IPS DF 6.9 (cell line): ENCODE measurements at regions not wholly inside any gene's neighbourhood (a gene's known extent, or its start where the extent isn't known, plus 50 kb on each side); places are given as distances from the start of the nearest gene placed in this dataset.

Source experiments
- DNase-seq: peaks from one replicate; pipeline ENCODE4 v3.0.0-alpha.2; 2013; ENCODE audit warnings: low read depth, low spot score
- H3K27ac ChIP-seq: one replicate; pipeline ENCODE4 v1.5.1; 2013; ENCODE audit warnings: low read length, control low read depth
- H3K27me3 ChIP-seq: 2 replicates; pipeline ENCODE4 v1.6.1; 2013; ENCODE audit warnings: mild to moderate bottlenecking, low read length; ENCODE audit not compliant: control insufficient read depth, insufficient read depth
- H3K36me3 ChIP-seq: 2 replicates; pipeline ENCODE4 v1.6.1; 2013; ENCODE audit warnings: low read length; ENCODE audit not compliant: control insufficient read depth, insufficient read depth
- H3K4me1 ChIP-seq: 2 replicates; pipeline ENCODE4 v1.6.1; 2013; ENCODE audit warnings: low read length; ENCODE audit not compliant: control insufficient read depth, insufficient read depth
- H3K4me3 ChIP-seq: 2 replicates; pipeline ENCODE4 v1.5.1; 2013; ENCODE audit warnings: mild to moderate bottlenecking, low read length
- H3K9me3 ChIP-seq: 2 replicates; pipeline ENCODE4 v1.6.1; 2013; ENCODE audit warnings: low read length, inconsistent platforms; ENCODE audit not compliant: control insufficient read depth, insufficient read depth
- WGBS: extraction: QIAGEN DNeasy Blood & Tissue Kit; methylation state at CpG from one replicate; pipeline ENCODE4 v1.1.7; 2013; ENCODE audit warnings: mixed read lengths, missing lambda C conversion rate; ENCODE audit not compliant: insufficient read length, insufficient coverage; 5-methylcytosine and 5-hydroxymethylcytosine counted together

- WGBS, result no CpG with 5 or more reads among the region's 5 CpGs
- no peak overlapping the region for H3K4me3 ChIP-seq
- no peaks in the 10 kb centered on the region for H3K36me3 ChIP-seq
- H3K27ac ChIP-seq, result no peak overlapping the region
- H3K9me3 ChIP-seq, result no peaks in the 10 kb centered on the region
- DNase-seq, result no peak
- no peaks in the 10 kb centered on the region for H3K27me3 ChIP-seq
- no peaks in the 10 kb centered on the region for H3K4me1 ChIP-seq
Observed at GRCh38 chr9:16331527-16331926, 538.9 kb downstream of the BNC2 start.

GRCh38 chr9:16333691-16334090 is 536.8 kb downstream of the BNC2 start:
- no CpG with 5 or more reads among the region's 7 CpGs for WGBS
- Histone ChIP-seq H3K27me3 (no peaks in the 10 kb centered on the region), H3K4me1 (no peaks in the 10 kb centered on the region), H3K9me3 (no peaks in the 10 kb centered on the region), H3K27ac (no peak overlapping the region), H3K4me3 (no peak overlapping the region), H3K36me3 (no peaks in the 10 kb centered on the region)
- no peak for DNase-seq

DNA sequence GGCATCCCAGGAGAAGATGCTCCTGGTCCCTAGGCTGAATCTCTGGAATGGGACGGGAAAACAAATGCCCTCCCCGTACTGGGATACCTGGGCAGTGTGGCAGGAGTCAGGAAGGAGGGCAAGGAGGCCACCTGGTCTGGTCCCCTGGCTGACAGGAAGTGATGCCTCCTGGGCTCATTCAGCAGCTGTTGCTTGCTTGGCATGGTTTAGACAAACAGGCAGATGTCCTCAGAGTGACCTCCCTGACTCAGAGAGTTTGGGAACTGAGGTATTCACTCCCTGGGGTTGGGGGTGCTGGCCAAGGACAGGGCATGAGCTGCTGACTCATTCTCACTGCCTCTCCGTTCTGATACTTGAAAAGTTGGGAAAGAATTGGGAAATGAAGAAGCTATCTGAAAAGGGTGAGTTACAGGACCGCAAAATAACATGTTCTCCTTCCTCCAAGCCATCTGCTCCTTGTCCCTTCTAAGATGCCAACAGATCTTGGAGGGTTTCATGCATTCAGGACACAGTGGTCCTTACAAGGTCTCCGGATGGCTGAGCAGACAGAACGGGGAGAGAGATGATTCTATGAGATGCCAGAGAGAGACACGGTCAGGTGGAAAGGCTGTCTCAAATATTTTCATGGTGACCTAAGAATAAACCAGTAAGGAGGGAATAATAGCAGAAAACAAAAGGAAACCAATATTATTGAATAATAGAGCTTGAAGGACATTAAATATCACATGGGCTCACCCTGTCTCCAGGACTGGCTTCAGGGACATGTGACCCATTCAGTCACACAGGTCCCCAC is 534.5 kb downstream of the BNC2 start:
- Histone ChIP-seq H3K27ac (no peak overlapping the region), H3K9me3 (no peaks in the 10 kb centered on the region), H3K27me3 (no peaks in the 10 kb centered on the region), H3K4me3 (no peak overlapping the region), H3K4me1 (no peaks in the 10 kb centered on the region), H3K36me3 (no peaks in the 10 kb centered on the region)
- WGBS, result no CpG with 5 or more reads among the region's 7 CpGs
- DNase-seq, result no peak

DNA sequence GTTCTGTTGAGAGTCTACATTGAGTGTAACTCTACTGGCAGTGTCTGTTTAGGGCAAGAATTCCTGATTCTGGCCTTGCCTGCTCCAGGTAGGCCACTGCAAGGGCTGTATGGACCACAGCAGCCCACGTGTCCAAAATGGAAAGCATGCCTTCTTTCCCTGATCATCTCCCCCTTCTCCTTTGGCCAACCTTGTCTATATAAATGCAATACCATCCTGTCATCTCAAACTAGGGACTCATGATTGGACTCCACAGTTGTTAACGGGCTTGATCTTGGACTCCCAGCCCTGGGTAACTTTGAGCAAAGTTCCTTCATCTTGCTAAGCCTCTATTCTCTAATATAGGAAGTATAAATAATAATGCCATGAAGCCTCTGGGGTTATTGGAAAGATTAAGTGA is 533.6 kb downstream of the BNC2 start:
- WGBS, result no CpG with 5 or more reads among the region's 2 CpGs
- Histone ChIP-seq H3K4me1 (no peaks in the 10 kb centered on the region), H3K36me3 (no peaks in the 10 kb centered on the region), H3K27ac (no peak overlapping the region), H3K9me3 (no peaks in the 10 kb centered on the region), H3K4me3 (no peak overlapping the region), H3K27me3 (no peaks in the 10 kb centered on the region)
- no peak for DNase-seq

GRCh38 chr9:16337322-16338029 is 533.0 kb downstream of the BNC2 start:
- no peak for DNase-seq
- Histone ChIP-seq H3K4me3 (no peak overlapping the region), H3K9me3 (no peaks in the 10 kb centered on the region), H3K36me3 (no peaks in the 10 kb centered on the region), H3K4me1 (no peaks in the 10 kb centered on the region), H3K27ac (no peak overlapping the region), H3K27me3 (no peaks in the 10 kb centered on the region)
- WGBS, result no CpG with 5 or more reads among the region's 5 CpGs

DNA sequence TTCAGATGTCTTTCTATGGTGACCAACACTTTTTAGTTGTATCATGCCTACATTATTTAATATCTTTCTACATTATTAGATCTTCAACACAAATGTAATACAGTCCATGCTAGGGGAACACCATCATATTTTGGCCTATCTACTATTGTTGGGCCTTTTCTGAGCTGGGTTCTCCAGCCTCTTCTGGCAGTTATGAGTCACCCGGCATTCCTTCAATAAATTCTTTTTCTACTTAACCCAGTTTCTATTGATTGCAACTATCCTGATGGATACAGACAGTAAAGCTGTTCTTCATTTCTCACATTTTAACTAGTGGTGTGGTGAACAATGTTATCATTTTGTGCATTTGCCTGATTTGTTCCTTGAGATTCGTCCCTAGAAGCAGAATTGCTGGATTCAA is 529.3 kb downstream of the BNC2 start:
- WGBS, result no CpG with 5 or more reads among the region's 2 CpGs
- DNase-seq, result no peak
- Histone ChIP-seq H3K4me1 (no peaks in the 10 kb centered on the region), H3K4me3 (no peak overlapping the region), H3K36me3 (no peaks in the 10 kb centered on the region), H3K9me3 (no peaks in the 10 kb centered on the region), H3K27ac (no peak overlapping the region), H3K27me3 (no peaks in the 10 kb centered on the region)

DNA sequence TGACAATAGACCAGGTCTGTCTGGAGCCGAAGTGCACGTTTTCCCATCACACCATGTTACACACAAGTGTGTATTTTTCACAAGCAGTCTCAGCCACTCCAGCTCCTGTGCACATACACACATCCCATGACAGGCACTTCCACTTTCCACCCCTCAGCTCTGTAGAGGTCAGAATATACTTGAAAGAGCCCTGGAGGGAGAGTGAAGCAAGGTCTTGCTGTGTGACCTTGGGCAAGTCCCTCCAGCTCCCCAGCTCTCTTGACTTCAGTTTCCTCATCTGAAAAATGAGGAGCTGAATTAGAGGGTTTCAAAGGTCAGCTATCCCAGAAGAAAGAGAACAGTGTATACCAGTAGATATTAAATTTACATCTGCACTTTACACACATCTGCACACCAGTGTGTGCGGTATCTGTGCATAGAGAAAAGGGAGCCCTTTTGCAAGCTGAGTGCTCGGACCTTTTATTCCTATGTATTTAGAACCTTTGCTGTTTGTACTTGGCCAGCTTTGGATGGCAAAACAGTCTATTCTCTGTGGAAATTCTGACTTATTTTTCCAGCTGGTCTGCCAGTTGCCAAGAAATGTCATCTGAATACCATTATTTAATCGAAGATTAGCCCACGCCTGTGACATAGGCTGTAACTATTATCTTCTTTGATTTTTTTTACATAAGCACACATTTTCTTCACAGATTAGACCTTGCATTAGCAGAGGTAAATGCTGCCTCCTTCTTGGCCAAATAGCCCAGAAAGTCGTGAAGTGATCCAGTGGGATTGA is 528.0 kb downstream of the BNC2 start:
- no peak overlapping the region for H3K27ac ChIP-seq
- no peaks in the 10 kb centered on the region for H3K9me3 ChIP-seq
- WGBS, result no CpG with 5 or more reads among the region's 7 CpGs
- no peaks in the 10 kb centered on the region for H3K4me1 ChIP-seq
- no peaks in the 10 kb centered on the region for H3K36me3 ChIP-seq
- H3K27me3 ChIP-seq, result no peaks in the 10 kb centered on the region; the same call in 1 of the 2 replicates
- DNase-seq, result no peak
- H3K4me3 ChIP-seq, result no peak overlapping the region

DNA sequence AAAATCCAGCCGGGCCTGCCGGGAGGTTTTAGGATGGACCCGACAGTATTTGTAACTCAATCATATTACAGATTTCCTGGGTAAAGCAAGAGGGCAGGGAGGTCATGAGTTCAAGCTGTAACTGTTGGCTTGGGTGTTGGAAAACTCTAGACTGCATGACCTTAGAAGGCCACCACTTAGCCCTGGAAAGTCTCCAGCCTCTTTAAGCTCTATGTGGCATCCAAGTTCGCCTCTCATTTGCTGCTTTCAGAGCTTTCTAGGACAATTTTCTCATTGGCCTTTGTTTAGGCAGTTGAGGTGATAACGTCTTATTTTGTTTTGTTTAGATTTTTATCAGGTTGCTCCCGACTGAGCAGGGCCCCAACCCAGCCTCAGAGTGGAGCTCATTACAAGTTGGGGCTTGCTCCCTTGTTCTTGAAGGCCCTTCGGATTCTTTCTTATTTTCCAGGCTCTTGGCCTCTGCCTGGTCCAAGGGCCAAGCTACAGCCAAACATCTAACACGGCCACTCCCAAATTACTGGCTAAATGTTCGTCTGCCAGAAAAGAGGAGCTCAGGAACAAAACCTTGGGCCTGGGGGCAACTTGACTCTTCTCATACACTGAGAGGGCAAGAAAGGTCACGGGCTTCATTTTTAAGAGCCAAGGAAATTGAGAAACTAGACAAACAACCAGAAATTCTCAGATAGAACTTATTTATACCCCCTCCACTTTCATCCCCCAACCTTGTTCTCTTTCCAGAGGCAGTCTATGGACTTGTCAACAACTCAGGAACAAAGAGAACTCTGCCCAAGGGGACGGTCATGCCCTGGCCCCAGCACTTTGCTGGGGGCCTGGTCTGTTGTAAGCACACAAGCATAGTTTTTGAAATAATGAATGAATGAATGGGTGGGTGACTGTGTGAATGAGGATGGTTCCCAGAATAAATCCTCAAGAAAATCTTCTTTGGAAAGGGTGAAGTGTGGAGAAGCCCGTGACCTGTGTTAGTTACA is 526.9 kb downstream of the BNC2 start:
- no CpG with 5 or more reads among the region's 12 CpGs for whole genome bisulfite sequencing
- Histone ChIP-seq H3K9me3 (no peaks in the 10 kb centered on the region), H3K27me3 (no peaks in the 10 kb centered on the region; the same call in 1 of the 2 replicates), H3K27ac (no peak overlapping the region), H3K4me1 (no peaks in the 10 kb centered on the region), H3K4me3 (no peak overlapping the region), H3K36me3 (no peaks in the 10 kb centered on the region)
- DNase-seq, result no peak

GRCh38 chr9:16344343-16344742 is 526.1 kb downstream of the BNC2 start:
- DNase-seq, result no peak
- H3K27ac ChIP-seq, result no peak overlapping the region
- H3K4me1 ChIP-seq, result no peaks in the 10 kb centered on the region
- no peaks in the 10 kb centered on the region for H3K9me3 ChIP-seq
- H3K4me3 ChIP-seq, result no peak overlapping the region
- H3K27me3 ChIP-seq, result no peaks in the 10 kb centered on the region; the same call in 1 of the 2 replicates
- H3K36me3 ChIP-seq, result no peaks in the 10 kb centered on the region
- WGBS, result no CpG with 5 or more reads among the region's 6 CpGs
